Upper lobe of left lung (tissue), 6 donors: ENCODE measurements at regions not wholly inside any gene's neighbourhood (a gene's known extent, or its start where the extent isn't known, plus 50 kb on each side); places are given as distances from the start of the nearest gene placed in this dataset.

Source experiments
- ATAC-seq, 2 donors: fragments of 200-7000 bp; cut with Tn5 transposase; one replicate each; pipeline ENCODE4 v1.9.1; 2022; ENCODE audit warnings: mild to moderate bottlenecking in 2 of 2, moderate library complexity in 2 of 2; ENCODE audit not compliant: low FRiP score in 2 of 2
- DNase-seq, 2 donors: peaks; one replicate each; pipeline ENCODE4 v3.0.0-alpha.2; 2019 to 2020
- H3K27ac ChIP-seq, 4 donors: fragments of 200-600 bp; sonication (generic); one replicate each; pipeline ENCODE4 v1.5.1; 2016 to 2019
- H3K27me3 ChIP-seq, 4 donors: fragments of 200-600 bp; sonication (generic); one replicate each; pipeline ENCODE4 v1.5.1; 2017 to 2019
- H3K36me3 ChIP-seq, 4 donors: fragments of 200-600 bp; sonication (generic); one replicate each; pipeline ENCODE4 v1.5.1; 2016 to 2019
- H3K4me1 ChIP-seq, 4 donors: fragments of 200-600 bp; sonication (generic); one replicate each; pipeline ENCODE4 v1.5.1; 2018 to 2019
- H3K4me3 ChIP-seq, 4 donors: fragments of 200-600 bp; sonication (generic); one replicate each; pipeline ENCODE4 v1.5.1; 2017 to 2019; ENCODE audit warnings: mild to moderate bottlenecking in 2 of 4, moderate library complexity in 1 of 4
- H3K9me3 ChIP-seq, 4 donors: fragments of 200-600 bp; sonication (generic); one replicate each; pipeline ENCODE4 v1.5.1; 2018 to 2019
- CTCF ChIP-seq, 6 experiments: fragments of 450-650 bp in 4 of 6; fragments of 200-600 bp in 2 of 6; sonication (generic) in 2 of 6; IDR thresholded peaks; one replicate each; pipeline ENCODE4 v1.5.1; 2016 to 2019; ENCODE audit warnings: antibody characterized with exemption in 6 of 6
- EP300 ChIP-seq, 4 donors: sonication (generic); formaldehyde crosslinking; IDR thresholded peaks; one replicate each; pipeline ENCODE4 v1.5.1; 2017; ENCODE audit warnings: antibody characterized with exemption in 4 of 4, control low read depth in 2 of 4
- POLR2A ChIP-seq, 4 donors: fragments of 450-650 bp; IDR thresholded peaks; one replicate each; pipeline ENCODE4 v1.5.1; 2016 to 2017; ENCODE audit warnings: antibody characterized with exemption in 4 of 4, mild to moderate bottlenecking in 2 of 4
- POLR2AphosphoS5 ChIP-seq, 2 donors: sonication (generic); formaldehyde crosslinking; IDR thresholded peaks; one replicate each; pipeline ENCODE4 v1.5.1; 2017; ENCODE audit warnings: antibody characterized with exemption in 2 of 2
- WGBS, 2 donors: methylation state at CpG; one replicate each; pipeline ENCODE4 v1.1.5; 2017 to 2018; 5-methylcytosine and 5-hydroxymethylcytosine counted together
- donor health status: DM: no; HTN: no; CAD: no; lungs with moderate emphysema.
- donor health status: DM: no; HTN: yes; CAD: no; lungs with severe emphysema.

- DNase-seq = peak in 1 of 2 donors; percentile 67
- Histone ChIP-seq H3K27me3 (no peaks in the 10 kb centered on the region), H3K36me3 (no peaks in the 10 kb centered on the region), H3K4me1 (no peaks in the 10 kb centered on the region), H3K9me3 (peaks cover 0 to 35% (median 0%) of the 10 kb centered on the region in 4 donors), H3K4me3 (no peak overlapping the region), H3K27ac (no peak overlapping the region)
- peak in 1 of 2 donors; percentile 38 for ATAC-seq
- 77 to 83% methylated on average over 9 to 28 of the region's 33 CpGs for WGBS, 2 donors
- no peak for TF ChIP-seq EP300 (IDR thresholded peaks at IDR 0.05)
- no peak for TF ChIP-seq POLR2A (IDR thresholded peaks at IDR 0.05)
- TF ChIP-seq POLR2AphosphoS5 (IDR thresholded peaks at IDR 0.05) = no peak
- no peak for TF ChIP-seq CTCF (IDR thresholded peaks at IDR 0.05)
Measured at GRCh38 chr17:22694362-22695227, 1002.3 kb downstream of the KCNJ18 start.

GRCh38 chr17:22695228-22695619 is 1002.9 kb downstream of the KCNJ18 start:
- Histone ChIP-seq H3K4me3 (no peak overlapping the region), H3K36me3 (no peaks in the 10 kb centered on the region), H3K9me3 (peaks cover 0 to 35% (median 0%) of the 10 kb centered on the region in 4 donors), H3K4me1 (no peaks in the 10 kb centered on the region), H3K27ac (no peak overlapping the region), H3K27me3 (no peaks in the 10 kb centered on the region)
- WGBS, 2 donors = 68% methylated on average over 13 of the region's 13 CpGs; no CpG with 5 or more reads in 1 of the 2 donors
- ATAC-seq = peak in 1 of 2 donors; percentile 41
- peak in 1 of 2 donors; percentile 74 for DNase-seq
- TF ChIP-seq POLR2AphosphoS5 (IDR thresholded peaks at IDR 0.05) = no peak
- no peak for TF ChIP-seq CTCF (IDR thresholded peaks at IDR 0.05)
- no peak for TF ChIP-seq EP300 (IDR thresholded peaks at IDR 0.05)
- no peak for TF ChIP-seq POLR2A (IDR thresholded peaks at IDR 0.05)

GRCh38 chr17:22703204-22703603 is 1010.9 kb downstream of the KCNJ18 start:
- TF ChIP-seq CTCF (IDR thresholded peaks at IDR 0.05) = no peak
- TF ChIP-seq POLR2AphosphoS5 (IDR thresholded peaks at IDR 0.05) = no peak
- no peak for TF ChIP-seq EP300 (IDR thresholded peaks at IDR 0.05)
- DNase-seq (peak in 1 of 2 donors; percentile 48), ATAC-seq (peak in 1 of 2 donors; percentile 21)
- no peaks in the 10 kb centered on the region for H3K4me1 ChIP-seq
- H3K36me3 ChIP-seq = no peaks in the 10 kb centered on the region
- peaks cover 0 to 15% (median 0%) of the 10 kb centered on the region in 4 donors for H3K9me3 ChIP-seq
- H3K27me3 ChIP-seq = no peaks in the 10 kb centered on the region
- 66 to 72% methylated on average over 2 to 14 of the region's 14 CpGs for WGBS, 2 donors
- H3K4me3 ChIP-seq = no peak overlapping the region
- H3K27ac ChIP-seq = no peak overlapping the region

GRCh38 chr17:22703786-22704441 is 1011.6 kb downstream of the KCNJ18 start:
- WGBS, 2 donors = 68 to 82% methylated on average over 5 to 26 of the region's 31 CpGs
- H3K36me3 ChIP-seq = no peaks in the 10 kb centered on the region
- H3K27me3 ChIP-seq = no peaks in the 10 kb centered on the region
- TF ChIP-seq EP300 (IDR thresholded peaks at IDR 0.05) (no peak), POLR2A (IDR thresholded peaks at IDR 0.05) (no peak), CTCF (IDR thresholded peaks at IDR 0.05) (no peak)
- peak in 1 of 2 donors; percentile 50 for DNase-seq
- H3K27ac ChIP-seq = no peak overlapping the region
- peaks cover 0 to 14% (median 0%) of the 10 kb centered on the region in 4 donors for H3K9me3 ChIP-seq
- ATAC-seq = peak; percentile 14 to 57
- H3K4me1 ChIP-seq = no peaks in the 10 kb centered on the region
- no peak overlapping the region for H3K4me3 ChIP-seq
